SK-N-SH (cell line): ENCODE measurements at regions not wholly inside any gene's neighbourhood (a gene's known extent, or its start where the extent isn't known, plus 50 kb on each side); places are given as distances from the start of the nearest gene placed in this dataset.

Experiments
- CTCF ChIA-PET: fragments of 300-600, 350-600 bp; formaldehyde crosslinking; extraction: SDS; loops from one replicate; lab custom pipeline; 2021; lab: Yijun Ruan, JAX
- POLR2A ChIA-PET: fragments of 350-600 bp; sonication (Branson Sonifier 250); formaldehyde crosslinking; extraction: SDS; loops from one replicate; lab custom pipeline; 2020; ENCODE audit warnings: antibody characterized with exemption, inconsistent platforms; lab: Yijun Ruan, JAX
- DNase-seq: peaks from one replicate; pipeline ENCODE4 v3.0.0; 2012
- H2AFZ ChIP-seq: fragments of 200-600 bp; sonication (generic); 2 replicates; pipeline ENCODE4 v1.8.1; 2016; ENCODE audit warnings: antibody characterized with exemption, mild to moderate bottlenecking, low read depth
- H3F3A ChIP-seq: fragments of 200-600 bp; sonication (generic); replicated peaks from 2 replicates; pipeline ENCODE3; 2016; ENCODE audit warnings: antibody characterized with exemption, mild to moderate bottlenecking; ENCODE audit not compliant: insufficient read depth
- H3K27ac ChIP-seq, 2 experiments: fragments of 200-500 bp in 1 of 2; fragments of 200-600 bp in 1 of 2; sonication (Bioruptor generic) in 1 of 2; sonication (generic), shearing (Covaris generic) in 1 of 2; 2 replicates each; pipeline versions ENCODE4 v1.5.1 to v1.6.1; 2014 to 2016; ENCODE audit warnings: low read depth in 2 of 2, inconsistent platforms in 1 of 2, low read length in 1 of 2, mild to moderate bottlenecking in 1 of 2, mixed read lengths in 1 of 2
- H3K27me3 ChIP-seq: fragments of 200-600 bp; sonication (generic), shearing (Covaris generic); 2 replicates; pipeline ENCODE4 v1.6.1; 2016; ENCODE audit warnings: mixed run types; ENCODE audit not compliant: insufficient read depth
- H3K36me3 ChIP-seq, 2 experiments: fragments of 200-500 bp in 1 of 2; fragments of 200-600 bp in 1 of 2; sonication (Bioruptor generic) in 1 of 2; sonication (generic) in 1 of 2; replicated peaks in 1 of 2; 2 replicates each; pipeline versions ENCODE3 to v1.5.1; 2014 to 2016; ENCODE audit warnings: low read length in 1 of 2, mild to moderate bottlenecking in 1 of 2; ENCODE audit not compliant: insufficient read depth in 2 of 2, control insufficient read depth in 1 of 2
- H3K4me1 ChIP-seq, 2 experiments: fragments of 200-500 bp in 1 of 2; fragments of 200-600 bp in 1 of 2; sonication (Bioruptor generic) in 1 of 2; sonication (generic), shearing (Covaris generic) in 1 of 2; 2 replicates each; pipeline versions ENCODE4 v1.5.1 to v1.6.1; 2014 to 2016; ENCODE audit warnings: low read depth in 1 of 2, low read length in 1 of 2, mixed run types in 1 of 2; ENCODE audit not compliant: insufficient read depth in 2 of 2, control insufficient read depth in 1 of 2
- H3K4me2 ChIP-seq: fragments of 200-600 bp; sonication (generic), shearing (Covaris generic); 2 replicates; pipeline ENCODE4 v1.6.1; 2017; ENCODE audit warnings: mixed run types
- H3K4me3 ChIP-seq, 2 experiments: fragments of 200-500 bp in 1 of 2; fragments of 200-600 bp in 1 of 2; sonication (Bioruptor generic) in 1 of 2; sonication (generic), shearing (Covaris generic) in 1 of 2; 2 replicates each; pipeline versions ENCODE4 v1.5.1 to v1.8.1; 2014 to 2016; ENCODE audit warnings: low read depth in 2 of 2, inconsistent platforms in 1 of 2, low read length in 1 of 2, mild to moderate bottlenecking in 1 of 2, mixed read lengths in 1 of 2, moderate library complexity in 1 of 2
- H3K79me2 ChIP-seq: fragments of 200-600 bp; sonication (generic); 2 replicates; pipeline ENCODE4 v1.8.1; 2017; ENCODE audit warnings: mild to moderate bottlenecking; ENCODE audit not compliant: insufficient read depth
- H3K9ac ChIP-seq: fragments of 200-600 bp; sonication (generic); 2 replicates; pipeline ENCODE4 v1.6.1; 2017; ENCODE audit warnings: mixed run types
- H3K9me2 ChIP-seq: fragments of 200-600 bp; sonication (generic); 2 replicates; pipeline ENCODE4 v1.6.1; 2017; ENCODE audit warnings: mixed run types
- H3K9me3 ChIP-seq: fragments of 200-600 bp; sonication (generic); 2 replicates; pipeline ENCODE4 v1.6.1; 2017; ENCODE audit warnings: mixed run types, mild to moderate bottlenecking, moderate library complexity
- H4K20me1 ChIP-seq: fragments of 200-600 bp; sonication (generic); 2 replicates; pipeline ENCODE4 v1.6.1; 2017; ENCODE audit warnings: mild to moderate bottlenecking, mixed run types; ENCODE audit not compliant: insufficient read depth
- CTCF ChIP-seq: fragments of 200-600 bp; sonication (generic); IDR thresholded peaks from 2 replicates; pipeline ENCODE4 v1.6.1; 2017; ENCODE audit warnings: antibody characterized with exemption, mild to moderate bottlenecking, moderate library complexity
- EP300 ChIP-seq, 2 experiments: IDR thresholded peaks; 2 replicates each; pipeline versions ENCODE4 v1.4.0 to v1.6.1; 2012; ENCODE audit warnings: borderline replicate concordance in 1 of 2, low read depth in 1 of 2, low read length in 1 of 2
- IRF3 ChIP-seq: fragments of 150-350 bp; IDR thresholded peaks from 2 replicates; pipeline ENCODE4 v1.6.1; 2016; ENCODE audit warnings: mild to moderate bottlenecking, low read depth, low read length
- MEF2A ChIP-seq: IDR thresholded peaks from 2 replicates; pipeline ENCODE4 v1.4.0; 2012; ENCODE audit warnings: low read depth, borderline replicate concordance
- NRF1 ChIP-seq: IDR thresholded peaks from 2 replicates; pipeline ENCODE4 v1.6.1; 2012; ENCODE audit warnings: low read depth, mild to moderate bottlenecking, low read length
- REST ChIP-seq: IDR thresholded peaks from 2 replicates; pipeline ENCODE4 v1.6.1; 2012; ENCODE audit warnings: mild to moderate bottlenecking, low read depth, low read length, moderate library complexity
- SIN3A ChIP-seq: IDR thresholded peaks from 2 replicates; pipeline ENCODE4 v1.6.1; 2012; ENCODE audit warnings: low read depth, mild to moderate bottlenecking, low read length, moderate library complexity, borderline replicate concordance
- SMC3 ChIP-seq: IDR thresholded peaks from 2 replicates; pipeline ENCODE4 v1.6.1; 2012; ENCODE audit warnings: low read depth, low read length, improper control_type of control experiment
- TCF12 ChIP-seq: IDR thresholded peaks from 2 replicates; pipeline ENCODE4 v1.4.0; 2012

GRCh38 chr17:54347495-54347894 lies 524.8 kb downstream of the KIF2B start (continued):
- TF ChIP-seq REST: no peak
- TF ChIP-seq, all 33 proteins: peak for 0

GRCh38 chr17:54348234-54348633 lies 525.5 kb downstream of the KIF2B start:
- H3K36me3 ChIP-seq: no peaks in the 10 kb centered on the region
- no peaks in the 10 kb centered on the region for H3K79me2 ChIP-seq
- TF ChIP-seq NRF1 (no peak), CTCF (no peak), SMC3 (no peak), IRF3 (no peak), EP300 (IDR thresholded peaks at IDR 0.05; ENCODE audit: borderline replicate concordance in 1 of 2, low read depth in 1 of 2, low read length in 1 of 2) (no peak), TCF12 (no peak), SIN3A (no peak), MEF2A (no peak)
- no peaks in the 10 kb centered on the region for H3K27me3 ChIP-seq
- no peaks in the 10 kb centered on the region for H3K4me1 ChIP-seq
- H3K9me2 ChIP-seq: no peaks in the 10 kb centered on the region
- no peak overlapping the region for H3K4me2 ChIP-seq
- H3K9me3 ChIP-seq: 0 out of 2 replicates have a peak, but pooled peaks cover 14% of the 10 kb centered on the region
- H3K27ac ChIP-seq: no peak overlapping the region
- no peak overlapping the region for H3K9ac ChIP-seq
- no peak for DNase-seq
- H3F3A ChIP-seq: no peaks in the 10 kb centered on the region
- no peak overlapping the region for H3K4me3 ChIP-seq
- ChIA-PET POLR2A (no interaction called here), CTCF (no interaction called here)
- H2AFZ ChIP-seq: no peak overlapping the region
- H4K20me1 ChIP-seq: no peaks in the 10 kb centered on the region
